HepG2 (cell line): ENCODE measurements at regions not wholly inside any gene's neighbourhood (a gene's known extent, or its start where the extent isn't known, plus 50 kb on each side); places are given as distances from the start of the nearest gene placed in this dataset.

Experiments used
- ATAC-seq: fragments of 200-7000 bp; cut with Tn5 transposase; 3 replicates; pipeline ENCODE4 v1.9.1; 2020; ENCODE audit warnings: mild to moderate bottlenecking, moderate library complexity
- BruUV-seq: library from RNA; stranded (reverse); fragments of 400-500 nt; replicated peaks from 2 replicates; lab custom pipeline; 2021; lab: Mats Ljungman, UMichigan
- CTCF ChIA-PET: fragments of 300-600 bp; formaldehyde crosslinking; extraction: SDS; loops from one replicate; lab custom pipeline; 2021; ENCODE audit warnings: low total read pairs, inconsistent platforms, low intra/inter-chr PET ratio; lab: Yijun Ruan, JAX
- POLR2A ChIA-PET: fragments of 350-600 bp; sonication (Branson Sonifier 250); formaldehyde crosslinking; loops from one replicate; lab custom pipeline; 2020; ENCODE audit warnings: antibody characterized with exemption, inconsistent platforms; lab: Yijun Ruan, JAX
- DNase-seq: peaks from one replicate; pipeline ENCODE4 v3.0.0-alpha.2; 2015; ENCODE audit warnings: low spot score
- FAIRE-seq: peaks from 3 replicates; lab custom pipeline; 2011; peaks lifted over from hg19 to GRCh38; lab: Jason Lieb, UNC
- H2AFZ ChIP-seq: one replicate; pipeline ENCODE4 v1.6.1; 2011; ENCODE audit warnings: low read length, inconsistent platforms
- H3K27ac ChIP-seq: fragments of 300-600 bp; 3 replicates; pipeline ENCODE4 v1.8.0; 2011; ENCODE audit warnings: mixed run types, mild to moderate bottlenecking, mixed read lengths, low read length, inconsistent platforms; ENCODE audit not compliant: insufficient read depth; ENCODE audit errors: extremely low read length
- H3K27me3 ChIP-seq, 2 experiments: fragments of 200-600 bp in 1 of 2; 2 replicates in 1 of 2; 3 replicates in 1 of 2; pipeline versions ENCODE4 v1.6.0 to v1.8.0; 2011; ENCODE audit warnings: low read length in 2 of 2, mild to moderate bottlenecking in 2 of 2, moderate library complexity in 2 of 2, inconsistent platforms in 1 of 2; ENCODE audit not compliant: insufficient read depth in 2 of 2, control insufficient read depth in 1 of 2
- H3K36me3 ChIP-seq, 2 experiments: fragments of 200-600 bp in 1 of 2; replicated peaks in 1 of 2; 2 replicates in 1 of 2; 3 replicates in 1 of 2; pipeline versions ENCODE4 v1.5.1 to v1.8.0; 2011; ENCODE audit warnings: low read length in 2 of 2, inconsistent platforms in 1 of 2; ENCODE audit not compliant: insufficient read depth in 2 of 2, control insufficient read depth in 1 of 2
- H3K4me1 ChIP-seq: 2 replicates; pipeline ENCODE4 v1.5.1; 2012; ENCODE audit warnings: low read length, inconsistent platforms; ENCODE audit not compliant: insufficient read depth
- H3K4me2 ChIP-seq: 2 replicates; pipeline ENCODE4 v1.6.0; 2011; ENCODE audit warnings: low read depth, low read length, inconsistent platforms
- H3K4me3 ChIP-seq, 3 experiments: fragments of 200-600 bp in 1 of 3; sonication (generic), shearing (Covaris generic) in 1 of 3; replicated peaks in 1 of 3; 2 replicates each; pipeline ENCODE4 v1.5.1; 2011 to 2016; ENCODE audit warnings: low read length in 3 of 3, inconsistent platforms in 2 of 3, low read depth in 2 of 3, mild to moderate bottlenecking in 2 of 3, control low read depth in 1 of 3, mixed read lengths in 1 of 3; ENCODE audit not compliant: insufficient read depth in 1 of 3
- H3K79me2 ChIP-seq: one replicate; pipeline ENCODE4 v1.6.1; 2011; ENCODE audit warnings: low read length, inconsistent platforms; ENCODE audit not compliant: insufficient read depth
- H3K9ac ChIP-seq: 2 replicates; pipeline ENCODE4 v1.6.0; 2011; ENCODE audit warnings: mild to moderate bottlenecking, low read depth, low read length, inconsistent platforms; ENCODE audit not compliant: insufficient read depth
- H3K9me3 ChIP-seq: 2 replicates; pipeline ENCODE4 v1.5.1; 2012; ENCODE audit warnings: mild to moderate bottlenecking, low read length
- H4K20me1 ChIP-seq: 2 replicates; pipeline ENCODE4 v1.6.0; 2011; ENCODE audit warnings: inconsistent platforms, mild to moderate bottlenecking, low read length, moderate library complexity; ENCODE audit not compliant: insufficient read depth
- BCL3 ChIP-seq: sonication (generic); formaldehyde crosslinking; IDR thresholded peaks from 2 replicates; pipeline ENCODE4 v1.5.1; 2020; ENCODE audit warnings: mild to moderate bottlenecking, missing genetic modification reagents, moderate library complexity
- BRF2 ChIP-seq: sonication (generic); formaldehyde crosslinking; IDR thresholded peaks from 2 replicates; pipeline ENCODE4 v1.8.1; 2022; ENCODE audit warnings: mild to moderate bottlenecking, missing genetic modification reagents
- EHMT2 ChIP-seq: fragments of 200-600 bp; sonication (generic); IDR thresholded peaks from 2 replicates; pipeline ENCODE4 v1.7.0; 2017; ENCODE audit warnings: antibody characterized with exemption, low read depth, low read length, borderline replicate concordance
- ERF ChIP-seq: IDR thresholded peaks from 2 replicates; pipeline ENCODE4 v1.6.1; 2018; ENCODE audit warnings: missing biosample characterization, missing genetic modification reagents
- NFYB ChIP-seq: sonication (generic); formaldehyde crosslinking; IDR thresholded peaks from 2 replicates; pipeline ENCODE4 v1.4.0; 2020; ENCODE audit warnings: missing genetic modification reagents
- SRSF4 ChIP-seq: fragments of 200-400 bp; formaldehyde crosslinking; IDR thresholded peaks from one replicate; pipeline ENCODE4 v1.6.1; 2018; ENCODE audit warnings: mild to moderate bottlenecking, low read depth, low read length, moderate library complexity; ENCODE audit not compliant: poor library complexity, severe bottlenecking
- SRY ChIP-seq: sonication (generic); formaldehyde crosslinking; IDR thresholded peaks from 2 replicates; pipeline ENCODE4 v1.8.0; 2022; ENCODE audit warnings: mild to moderate bottlenecking, missing genetic modification reagents
- ZFP90 ChIP-seq: sonication (generic); formaldehyde crosslinking; IDR thresholded peaks from 2 replicates; pipeline ENCODE4 v1.8.0; 2022; ENCODE audit warnings: missing genetic modification reagents, mild to moderate bottlenecking, inconsistent platforms, borderline replicate concordance
- ZNF12 ChIP-seq: sonication (generic); formaldehyde crosslinking; IDR thresholded peaks from 2 replicates; pipeline ENCODE4 v1.5.0; 2020; ENCODE audit warnings: missing genetic modification reagents
- ZNF205 ChIP-seq: IDR thresholded peaks from 2 replicates; pipeline ENCODE4 v1.6.1; 2018; ENCODE audit warnings: missing biosample characterization, missing genetic modification reagents
- ZNF235 ChIP-seq: sonication (generic); formaldehyde crosslinking; IDR thresholded peaks from 2 replicates; pipeline ENCODE4 v1.8.1; 2023; ENCODE audit warnings: mild to moderate bottlenecking, missing genetic modification reagents, borderline replicate concordance
- ZNF850 ChIP-seq: sonication (generic); formaldehyde crosslinking; conservative IDR thresholded peaks from 2 replicates; pipeline ENCODE4 v1.9.0; 2021; ENCODE audit warnings: mild to moderate bottlenecking, missing genetic modification reagents
- WGBS: methylation state at CpG from one replicate; pipeline ENCODE4 v1.1.6; 2017; ENCODE audit warnings: low lambda C conversion rate; 5-methylcytosine and 5-hydroxymethylcytosine counted together
- in situ Hi-C: cut with HindIII; loops from 2 replicates; pipeline ENCODE4 v1.10.0; 2017; ENCODE audit warnings: low pct_unique_long_range_greater_than_20kb; ENCODE audit not compliant: extremely low pct_ligation_motif_present
- intact Hi-C: fragments of 100-400 bp; cut with micrococcal nuclease; formaldehyde crosslinking; loops from one replicate; pipeline ENCODE4 v1.10.0; 2022; ENCODE audit not compliant: unreplicated experiment
- TF ChIP-seq, protein P1 (sequence below): IDR thresholded peaks from 2 replicates; pipeline ENCODE4 v1.6.1; 2016; ENCODE audit warnings: mild to moderate bottlenecking, missing biosample characterization, missing genetic modification reagents
- TF ChIP-seq, protein P2 (sequence below): sonication (generic); formaldehyde crosslinking; IDR thresholded peaks from 2 replicates; pipeline ENCODE4 v1.4.0; 2020; ENCODE audit warnings: missing genetic modification reagents

DNA sequence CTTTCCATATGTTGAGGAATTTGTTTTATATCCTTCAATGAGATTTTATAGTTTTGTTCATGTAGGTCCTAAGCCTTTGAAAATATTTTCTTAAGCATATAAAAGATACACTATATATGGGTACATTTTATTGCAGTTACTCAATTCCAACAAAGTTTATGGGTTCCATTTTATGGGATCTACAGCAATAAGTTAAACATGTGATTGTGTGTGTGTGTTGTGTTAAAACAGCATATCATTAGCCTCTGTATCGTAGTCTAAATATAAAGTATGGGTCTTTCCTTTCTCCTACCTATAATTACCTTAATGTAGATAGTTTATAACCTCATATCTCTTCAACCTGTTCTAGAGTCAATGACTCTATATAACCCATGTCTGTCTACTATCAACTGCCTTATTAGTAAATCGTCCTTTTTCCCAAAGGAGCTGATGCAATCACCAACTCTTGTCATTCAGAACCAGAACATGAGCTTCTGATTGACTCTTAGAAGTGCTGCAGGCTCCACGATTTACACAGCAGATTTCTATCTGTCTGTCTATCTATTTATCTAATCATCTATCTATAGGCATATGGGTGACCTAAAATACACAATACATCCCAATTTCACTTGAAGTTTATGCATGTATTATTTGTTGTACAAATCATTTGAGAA is 512.6 kb upstream of the CBLB start:
- no TSS peak for BruUV-seq
- Histone ChIP-seq H3K4me2 (no peak overlapping the region), H3K27ac (no peak overlapping the region), H2AFZ (no peak overlapping the region), H3K9me3 (no peaks in the 10 kb centered on the region), H3K4me3 (no peak overlapping the region), H3K27me3 (no peaks in the 10 kb centered on the region), H3K9ac (no peak overlapping the region), H4K20me1 (no peaks in the 10 kb centered on the region; the same call in 1 of the 2 replicates), H3K79me2 (no peaks in the 10 kb centered on the region), H3K4me1 (no peaks in the 10 kb centered on the region), H3K36me3 (no peaks in the 10 kb centered on the region)
- 10% methylated on average over 3 of the region's 3 CpGs for WGBS
- FAIRE-seq (no peak), ATAC-seq (no peak), DNase-seq (no peak)
- intact Hi-C loops (no loop called here), in situ Hi-C loops (no loop called here)
- CTCF ChIA-PET, result no interaction called here
- TF ChIP-seq SRSF4 (no peak), BRF2 (no peak), SRY (CRISPR knock-in tag) (no peak), ZFP90 (CRISPR knock-in tag) (no peak), ZNF12 (CRISPR knock-in tag) (no peak), NFYB (CRISPR knock-in tag) (no peak), ERF (no peak), ZNF205 (CRISPR knock-in tag) (no peak), EHMT2 (no peak), ZNF850 (no peak), BCL3 (CRISPR knock-in tag) (no peak), ZNF235 (CRISPR knock-in tag) (no peak)
- TF ChIP-seq, protein P1, sequence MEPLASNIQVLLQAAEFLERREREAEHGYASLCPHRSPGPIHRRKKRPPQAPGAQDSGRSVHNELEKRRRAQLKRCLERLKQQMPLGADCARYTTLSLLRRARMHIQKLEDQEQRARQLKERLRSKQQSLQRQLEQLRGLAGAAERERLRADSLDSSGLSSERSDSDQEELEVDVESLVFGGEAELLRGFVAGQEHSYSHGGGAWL (CRISPR knock-in tag), result no peak
- TF ChIP-seq, protein P2, sequence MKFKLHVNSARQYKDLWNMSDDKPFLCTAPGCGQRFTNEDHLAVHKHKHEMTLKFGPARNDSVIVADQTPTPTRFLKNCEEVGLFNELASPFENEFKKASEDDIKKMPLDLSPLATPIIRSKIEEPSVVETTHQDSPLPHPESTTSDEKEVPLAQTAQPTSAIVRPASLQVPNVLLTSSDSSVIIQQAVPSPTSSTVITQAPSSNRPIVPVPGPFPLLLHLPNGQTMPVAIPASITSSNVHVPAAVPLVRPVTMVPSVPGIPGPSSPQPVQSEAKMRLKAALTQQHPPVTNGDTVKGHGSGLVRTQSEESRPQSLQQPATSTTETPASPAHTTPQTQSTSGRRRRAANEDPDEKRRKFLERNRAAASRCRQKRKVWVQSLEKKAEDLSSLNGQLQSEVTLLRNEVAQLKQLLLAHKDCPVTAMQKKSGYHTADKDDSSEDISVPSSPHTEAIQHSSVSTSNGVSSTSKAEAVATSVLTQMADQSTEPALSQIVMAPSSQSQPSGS (CRISPR knock-in tag), result no peak
- POLR2A ChIA-PET, result no interaction called here
